Activated T-cell treated with anti-CD3 and anti-CD28 coated beads, Interleukin-2, amount 50 U/mL, for 1 hour (primary cell): ENCODE measurements at regions not wholly inside any gene's neighbourhood (a gene's known extent, or its start where the extent isn't known, plus 50 kb on each side); places are given as distances from the start of the nearest gene placed in this dataset.
"Not testable (repeated sequence)": the region's sequence is repeated elsewhere in the genome, so short reads cannot be mapped to it uniquely, and the experiment has no call there.

Experiments
- DNase-seq: peaks from one replicate; pipeline ENCODE4 v3.0.0-alpha.2; 2020

- DNase-seq: no peak
Observed at GRCh38 chr5:154652746-154653417, 102.3 kb upstream of the LARP1 start.

GRCh38 chr5:154651795-154652194 is 103.4 kb upstream of the LARP1 start:
- DNase-seq: not testable (repeated sequence)

- no peak for DNase-seq
Observed at GRCh38 chr5:154648706-154649105, 106.5 kb upstream of the LARP1 start.

- no peak for DNase-seq
Observed at GRCh38 chr5:154648229-154648628, 106.9 kb upstream of the LARP1 start.

- DNase-seq: no peak
Observed at GRCh38 chr5:154647761-154648145, 107.4 kb upstream of the LARP1 start.

DNA sequence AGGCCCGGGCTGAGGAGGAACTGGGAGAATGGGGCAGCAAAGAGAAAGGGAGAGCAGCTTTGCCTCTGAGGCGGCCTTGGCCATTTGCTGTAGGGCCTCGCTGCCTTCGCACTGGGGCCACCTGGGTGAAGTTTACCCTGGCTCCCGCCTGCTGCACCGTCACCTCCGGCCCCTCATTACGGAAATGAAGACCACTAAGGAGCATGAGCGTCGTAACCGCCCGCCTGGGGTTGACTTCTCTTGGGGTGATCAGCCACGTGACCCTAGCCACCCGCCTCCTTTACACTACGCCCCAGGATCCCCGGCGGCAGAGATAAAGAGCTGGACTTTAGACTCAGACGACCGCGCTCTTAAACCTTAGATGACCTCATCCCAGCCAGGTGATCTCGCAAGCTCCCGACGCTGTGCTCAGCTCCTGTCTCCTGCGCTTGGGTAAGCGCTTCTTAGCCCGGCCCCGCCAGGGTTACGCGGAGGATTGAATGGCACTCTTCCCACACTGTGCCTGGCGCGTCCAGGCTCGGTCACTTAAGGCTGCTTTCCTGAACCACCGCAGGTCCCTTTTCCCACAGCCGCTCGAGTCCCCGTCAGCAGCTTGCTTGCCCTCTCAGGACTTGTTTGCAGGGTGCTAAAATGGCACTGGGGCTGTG is 107.9 kb upstream of the LARP1 start:
- DNase-seq: peak; percentile 34

- no peak for DNase-seq
Observed at GRCh38 chr5:154646745-154647113, 108.4 kb upstream of the LARP1 start.

- DNase-seq: no peak
Observed at GRCh38 chr5:154644745-154645411, 110.3 kb upstream of the LARP1 start.

GRCh38 chr5:154642499-154643245 is 112.5 kb upstream of the LARP1 start:
- DNase-seq: no peak

- DNase-seq: not testable (repeated sequence)
Observed at GRCh38 chr5:154640213-154640831, 114.9 kb upstream of the LARP1 start.

DNA sequence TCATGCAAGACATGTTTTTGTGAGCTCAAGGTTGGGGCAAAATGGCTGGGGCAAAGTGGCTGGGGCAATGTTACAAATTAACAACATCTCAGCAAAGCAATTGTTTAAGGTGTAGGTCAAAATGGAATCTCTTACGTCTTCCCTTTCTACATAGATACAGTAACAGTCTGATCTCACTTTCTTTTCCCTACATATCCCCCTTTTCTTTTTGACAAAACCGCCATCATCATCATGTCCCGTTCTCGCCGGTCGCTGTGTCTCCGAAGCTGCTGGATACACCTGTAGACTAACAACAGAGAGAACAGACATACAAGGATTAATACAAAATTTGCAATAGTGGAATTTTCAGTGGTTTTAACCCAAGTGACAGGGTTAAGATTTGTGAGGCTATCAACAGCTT is 118.4 kb upstream of the LARP1 start:
- not testable (repeated sequence) for DNase-seq

- DNase-seq: not testable (repeated sequence)
Observed at GRCh38 chr5:154636271-154636670, 118.9 kb upstream of the LARP1 start.

DNA sequence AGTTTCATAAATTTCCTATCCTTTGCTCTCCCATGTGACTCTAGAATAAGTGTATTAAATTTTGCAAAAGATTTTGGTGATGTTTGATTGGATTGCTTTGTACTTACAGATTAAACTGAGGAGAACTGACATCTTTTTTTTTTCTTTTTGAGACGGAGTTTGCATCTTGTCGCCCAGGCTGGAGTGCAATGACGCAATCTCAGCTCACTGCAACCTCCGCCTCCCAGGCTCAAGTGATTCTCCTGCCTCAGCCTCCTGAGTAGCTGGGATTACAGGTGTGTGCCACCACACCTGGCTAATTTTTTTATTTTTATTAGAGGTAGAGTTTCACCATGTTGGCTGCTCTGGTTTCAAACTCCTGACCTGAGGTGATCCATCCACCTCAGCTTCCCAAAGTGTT is 121.4 kb upstream of the LARP1 start:
- not testable (repeated sequence) for DNase-seq

DNA sequence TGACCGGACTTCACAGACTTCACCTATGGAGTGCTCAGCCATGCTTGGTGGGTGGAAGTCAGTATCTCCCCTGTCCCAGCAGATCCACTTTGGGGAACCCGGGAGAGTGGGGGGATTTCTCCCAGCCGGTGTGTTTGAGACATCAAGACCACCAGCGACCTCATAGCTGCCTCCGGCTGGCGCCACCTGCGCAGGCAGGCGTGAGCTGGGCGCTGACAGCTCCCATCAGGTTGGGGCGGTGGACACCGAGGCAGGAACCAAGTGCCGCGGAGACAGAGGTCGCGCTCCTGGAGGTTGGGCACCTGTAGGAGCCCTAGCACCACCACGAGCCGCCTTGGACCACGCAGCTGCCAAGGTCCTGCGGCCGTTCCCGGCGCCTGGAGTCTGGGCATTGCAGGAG is 124.0 kb upstream of the LARP1 start:
- no peak for DNase-seq

DNA sequence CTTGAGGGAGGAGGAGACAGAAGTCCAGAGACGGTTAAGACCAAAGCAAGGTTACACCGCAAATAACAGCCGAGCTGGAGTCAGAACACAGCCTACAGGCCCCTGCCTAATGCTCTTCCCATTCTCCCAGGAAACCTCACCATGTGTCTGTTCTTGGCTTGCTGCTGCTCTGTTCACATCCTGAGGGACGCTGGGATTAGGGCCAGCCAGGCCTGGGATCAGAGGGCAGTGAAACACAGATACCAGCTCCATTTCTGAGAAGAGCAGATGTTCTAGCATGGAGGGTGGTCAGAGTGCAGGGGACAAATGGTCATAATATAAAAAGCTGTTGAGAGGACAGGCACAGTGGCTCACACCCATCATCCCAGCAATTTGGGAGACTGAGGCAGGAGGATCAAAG is 124.8 kb upstream of the LARP1 start:
- DNase-seq: no peak

GRCh38 chr5:154628685-154629084 is 126.5 kb upstream of the LARP1 start:
- DNase-seq: no peak

- no peak for DNase-seq
Observed at GRCh38 chr5:154627698-154628678, 127.2 kb upstream of the LARP1 start.

GRCh38 chr5:154626876-154627557 is 128.2 kb upstream of the LARP1 start:
- no peak for DNase-seq

DNA sequence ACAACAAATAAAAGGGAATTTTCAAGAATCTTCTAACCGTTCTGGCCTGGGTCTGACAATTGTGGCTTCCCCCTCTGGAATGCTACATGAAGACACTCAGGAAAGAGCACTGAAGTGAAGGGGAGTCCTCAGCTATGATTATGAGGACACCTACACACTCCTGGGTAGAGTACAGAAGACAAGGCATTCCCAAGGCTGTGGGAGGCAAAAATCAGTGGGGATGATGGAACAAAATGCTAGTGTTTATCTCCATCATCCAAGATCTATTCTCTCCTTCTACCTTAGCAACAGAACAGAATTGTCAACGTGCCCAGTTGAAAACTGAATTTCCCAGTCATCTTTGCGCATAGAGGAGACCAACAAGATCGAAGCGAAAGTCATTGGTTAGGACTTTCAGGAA is 130.1 kb upstream of the LARP1 start:
- no peak for DNase-seq

DNA sequence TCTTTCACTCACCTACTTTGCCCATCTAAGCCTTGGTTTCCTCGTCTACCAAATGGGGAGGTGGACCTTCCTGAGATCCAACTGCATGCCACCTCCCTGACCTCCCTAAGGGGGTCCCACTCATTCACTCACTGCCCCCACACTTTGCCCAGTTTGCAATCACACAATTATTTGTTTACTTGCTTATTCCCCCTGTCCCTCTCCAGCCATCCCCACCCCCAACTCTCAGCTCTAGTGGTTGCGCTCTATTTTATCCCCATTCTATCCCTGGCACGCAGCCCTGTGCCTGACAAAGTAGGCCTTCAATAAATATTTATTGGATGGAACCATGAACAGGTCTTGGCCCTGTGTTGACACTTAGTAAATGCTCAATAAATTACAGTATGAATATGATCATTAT is 130.8 kb upstream of the LARP1 start:
- no peak for DNase-seq

GRCh38 chr5:154620411-154620810 is 134.8 kb upstream of the LARP1 start:
- DNase-seq: no peak
